ENCODE measurements at regions not wholly inside any gene's neighbourhood (a gene's known extent, or its start where the extent isn't known, plus 50 kb on each side); places are given as distances from the start of the nearest gene placed in this dataset.

DNA sequence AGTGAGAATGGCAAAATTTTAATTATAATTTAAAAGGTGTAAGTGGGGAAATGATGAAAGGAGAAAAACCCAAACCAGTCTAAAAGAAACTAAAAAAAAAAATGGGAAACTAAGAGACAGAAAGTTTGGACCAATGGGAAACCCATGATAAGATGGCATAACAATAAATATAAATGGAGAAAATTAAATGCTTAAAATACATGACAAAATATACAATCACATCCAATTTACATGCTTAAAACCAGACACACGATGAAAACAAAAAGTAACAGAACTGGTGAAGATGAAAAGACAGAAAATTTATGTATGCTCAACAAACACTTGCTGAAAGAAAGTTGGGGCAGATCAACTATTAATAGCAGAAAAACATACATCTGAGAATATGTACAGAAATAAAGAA, 1471.1 kb downstream of the TBC1D22A start:
- no peak for DNase-seq (ENCODE audit: low read depth)

DNA sequence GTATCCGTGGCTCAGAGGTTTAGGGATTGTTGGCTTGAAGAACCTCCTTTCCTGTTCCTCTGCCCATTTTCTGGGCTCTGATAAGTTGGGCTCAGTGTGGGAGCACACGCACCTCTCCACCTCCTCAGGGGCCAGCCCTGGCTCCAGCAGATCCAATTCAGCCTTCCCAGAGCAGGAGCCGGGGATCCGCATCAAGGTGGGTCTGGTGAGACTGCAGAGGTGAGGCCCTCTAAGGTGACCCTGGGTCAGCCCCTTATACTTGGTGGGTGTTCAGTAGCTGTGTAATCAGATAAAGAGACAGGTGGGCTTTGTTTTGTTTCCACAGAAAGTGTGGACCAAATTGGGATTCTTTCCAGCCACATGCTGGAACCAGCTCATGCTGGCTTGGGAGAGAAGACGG, 1466.0 kb downstream of the TBC1D22A start:
- no peak for DNase-seq (ENCODE audit: low read depth)

DNA sequence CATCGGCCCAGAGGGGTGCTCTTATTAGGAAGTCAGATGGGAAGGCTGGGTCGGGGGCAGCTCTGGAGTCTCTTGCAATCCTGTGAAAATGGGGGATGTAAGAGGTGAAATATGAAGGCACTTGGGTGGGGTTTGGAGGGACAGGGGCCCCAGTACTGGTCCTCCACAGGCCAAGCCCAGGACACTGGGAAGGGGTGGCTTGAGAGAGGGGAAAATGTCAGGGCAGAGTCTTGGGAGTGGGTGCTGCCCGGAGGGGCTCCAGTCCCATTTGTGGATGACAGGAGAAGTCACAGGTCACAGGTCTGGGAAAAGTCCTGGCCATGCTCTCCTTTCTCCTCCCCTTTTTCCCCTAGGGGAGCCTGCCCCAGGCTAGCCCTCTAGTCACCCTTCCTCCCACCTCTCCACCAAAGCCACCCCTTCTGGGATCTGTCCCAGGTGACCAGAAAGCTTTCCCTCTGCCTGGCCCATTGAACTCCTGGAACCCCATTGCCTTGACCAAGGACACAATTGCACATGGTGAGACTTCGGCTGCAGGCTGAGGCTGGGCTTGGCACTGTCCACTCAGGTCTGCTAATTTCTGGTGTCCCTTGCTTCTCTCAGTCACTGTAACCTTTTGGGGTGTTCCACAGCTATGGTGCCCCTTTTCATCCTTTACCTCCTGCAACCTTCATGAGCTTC, 1465.0 kb downstream of the TBC1D22A start:
- DNase-seq (ENCODE audit: low read depth), result no peak

DNA sequence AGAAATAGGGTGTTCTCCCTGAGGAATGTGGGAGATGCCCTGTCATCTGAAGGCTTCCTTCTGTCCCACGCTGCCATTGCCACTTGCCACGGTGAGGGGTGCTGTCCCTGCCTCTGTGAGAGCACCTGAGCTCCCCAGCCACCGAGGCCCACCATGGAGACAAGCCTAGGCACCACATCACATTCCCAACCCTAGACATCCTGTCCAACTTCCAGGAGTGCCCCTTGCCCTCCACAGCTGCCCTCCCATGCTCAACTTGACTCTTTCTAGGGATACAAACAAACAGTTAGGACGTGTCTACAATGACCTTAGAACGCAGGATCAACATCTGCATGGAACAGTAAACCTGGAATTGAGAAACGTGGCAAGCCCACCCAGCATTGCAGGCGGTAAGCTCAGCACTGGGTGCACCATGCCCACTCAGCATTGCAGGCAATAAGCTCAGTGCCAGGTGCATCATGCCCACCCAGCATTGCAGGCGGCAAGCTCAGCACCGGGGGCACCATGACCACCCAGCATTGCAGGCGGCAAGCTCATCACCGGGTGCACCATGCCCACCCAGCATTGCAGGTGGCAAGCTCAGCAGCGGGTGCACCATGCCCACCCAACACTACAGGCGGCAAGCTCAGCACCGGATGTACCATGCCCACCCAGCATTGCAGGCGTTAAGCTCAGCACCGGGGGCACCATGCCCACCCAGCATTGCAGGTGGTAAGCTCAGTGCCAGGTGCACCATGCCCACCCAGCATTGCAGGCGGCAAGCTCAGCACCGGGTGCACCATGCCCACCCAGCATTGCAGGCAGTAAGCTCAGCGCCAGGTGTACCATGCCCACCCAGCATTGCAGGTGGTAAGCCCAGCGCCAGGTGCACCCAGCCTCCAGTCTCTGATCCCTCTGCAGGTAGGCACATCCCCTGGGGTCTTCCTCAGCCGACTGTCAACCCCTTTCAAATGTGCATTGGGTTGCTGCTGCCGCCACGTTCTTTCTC, 1463.9 kb downstream of the TBC1D22A start:
- DNase-seq (ENCODE audit: low read depth), result no peak

DNA sequence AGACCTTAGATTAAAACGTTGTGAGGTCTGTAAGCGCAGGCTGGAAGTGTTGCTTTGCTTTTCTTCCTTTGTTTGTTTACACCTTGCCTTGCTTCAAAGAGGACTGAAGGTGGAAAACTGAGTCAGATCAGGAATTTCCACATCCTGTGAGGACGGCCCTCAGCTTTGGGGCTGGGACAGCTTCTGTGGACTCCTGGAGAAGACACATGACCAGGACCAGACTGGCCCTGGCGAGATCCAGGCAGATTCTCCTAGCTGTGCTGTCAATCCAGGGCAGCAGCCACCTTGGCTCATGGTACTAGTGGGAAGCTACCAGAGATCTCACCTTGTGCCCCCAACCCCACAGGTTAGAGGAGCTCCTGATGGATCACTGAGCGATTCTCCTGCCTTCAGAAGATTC, 1461.9 kb downstream of the TBC1D22A start:
- DNase-seq (ENCODE audit: low read depth), result no peak

DNA sequence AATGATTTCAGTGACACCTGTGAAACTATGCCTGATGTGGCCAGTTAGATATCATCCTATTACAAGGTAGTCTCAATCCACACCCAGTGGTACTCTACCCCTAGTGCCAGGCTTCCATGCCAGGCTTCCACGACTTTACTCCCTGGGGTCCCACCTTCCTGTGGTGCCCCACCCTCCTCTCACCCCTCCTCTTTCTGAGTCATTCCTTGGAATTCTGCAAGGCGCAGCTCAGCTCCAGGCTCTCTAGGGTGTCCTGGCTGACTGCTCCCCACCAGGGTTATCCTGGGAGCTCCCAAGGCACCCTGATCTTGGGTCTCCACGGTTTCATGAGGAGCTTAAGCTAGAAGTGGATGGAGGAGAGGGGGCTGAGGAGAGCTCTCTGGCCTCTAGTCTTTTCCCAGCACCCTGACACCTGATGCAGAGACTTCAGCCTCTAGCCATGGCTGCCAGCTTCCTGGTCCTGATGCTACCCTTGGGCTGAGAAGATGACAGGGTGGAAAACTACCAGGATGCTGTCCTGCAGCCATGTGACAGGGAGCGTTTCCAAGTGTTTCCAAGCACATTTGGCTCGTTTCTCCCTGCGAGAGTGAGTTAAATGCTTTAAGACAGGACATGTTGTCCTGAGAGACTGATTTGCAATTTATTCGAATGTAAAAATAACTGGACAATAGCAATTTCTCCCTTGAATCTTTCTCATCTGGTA, 1461.2 kb downstream of the TBC1D22A start:
- no peak for DNase-seq (ENCODE audit: low read depth)

DNA sequence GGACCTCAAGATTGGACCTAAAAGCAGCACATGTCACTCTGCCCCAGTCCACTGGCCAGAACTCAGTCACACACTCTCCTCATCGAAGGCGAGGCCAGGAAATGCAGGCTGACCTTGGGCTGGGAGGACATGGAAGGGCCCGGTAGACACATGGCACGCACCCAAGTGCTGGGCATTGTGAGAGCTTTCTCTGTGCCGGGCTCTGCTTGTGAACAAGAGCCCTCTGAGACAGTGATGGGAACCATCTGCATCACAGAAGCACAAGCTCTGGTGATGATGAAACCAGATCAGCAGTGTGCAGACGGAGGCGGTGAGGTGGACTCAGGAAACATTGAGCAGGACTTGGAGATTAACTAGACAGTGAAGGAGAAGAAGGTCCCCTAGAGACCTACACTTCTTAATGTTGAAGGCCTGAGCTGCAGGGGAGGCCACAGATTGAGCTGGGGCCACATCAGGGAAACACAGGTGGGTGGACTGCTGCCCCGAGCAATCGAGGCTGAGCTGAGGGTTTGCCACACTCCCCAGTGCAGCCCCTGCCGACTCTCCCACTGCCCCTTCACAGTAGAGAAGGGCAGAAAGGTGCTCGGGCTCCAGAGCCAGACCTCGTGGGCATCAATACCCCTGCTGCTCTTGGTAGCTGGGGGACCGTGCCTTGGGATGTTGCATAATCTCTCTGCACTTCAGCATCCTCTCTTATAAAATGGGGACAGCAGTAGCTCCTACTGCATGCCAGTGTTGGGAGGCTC, 1460.5 kb downstream of the TBC1D22A start:
- DNase-seq (ENCODE audit: low read depth), result no peak

DNA sequence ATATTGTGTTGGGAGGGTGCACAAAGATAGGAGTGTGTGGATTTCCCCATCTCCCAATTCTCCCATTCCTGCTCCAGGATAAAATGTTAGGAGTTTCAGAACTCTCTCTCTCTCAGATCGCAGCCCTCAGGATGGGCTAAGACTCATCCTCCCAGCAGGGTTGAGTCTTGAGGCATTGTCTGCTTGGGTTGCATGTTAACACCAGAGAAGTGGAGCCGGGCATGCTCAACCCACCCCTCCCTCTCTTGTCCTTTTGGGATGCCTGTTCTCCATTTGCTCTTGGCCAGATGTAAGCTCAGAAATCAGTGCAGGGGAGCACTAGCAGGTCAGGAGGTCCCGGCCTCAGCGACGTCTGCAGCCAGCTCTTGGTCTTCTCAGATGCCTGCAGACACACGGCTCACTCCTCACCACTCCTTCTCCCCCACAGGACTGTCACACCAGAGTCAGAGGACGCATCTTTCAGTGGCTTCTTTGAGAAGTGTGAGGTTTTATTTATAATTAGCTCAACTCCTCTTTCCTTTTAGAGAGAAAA, 1456.5 kb downstream of the TBC1D22A start:
- DNase-seq (ENCODE audit: low read depth), result no peak

DNA sequence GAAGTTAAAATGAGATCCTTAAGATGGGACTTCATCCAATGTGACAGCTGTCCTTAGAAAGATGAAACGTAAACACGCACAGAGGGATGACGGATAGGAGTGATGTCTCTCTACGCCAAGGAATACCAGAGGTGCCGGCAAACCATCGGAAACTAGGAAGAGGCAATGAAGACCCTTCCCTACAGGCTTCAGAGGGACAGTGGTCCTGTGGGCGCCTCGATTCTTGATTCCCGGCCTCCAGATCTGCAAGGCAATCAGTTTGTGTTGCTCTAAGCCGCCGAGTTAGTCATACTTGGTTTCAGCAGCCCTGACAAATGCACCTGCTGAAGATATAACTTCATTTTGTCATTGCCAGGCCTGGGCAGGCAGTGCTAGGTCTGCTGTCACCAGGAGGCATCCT, 1455.1 kb downstream of the TBC1D22A start:
- DNase-seq (ENCODE audit: low read depth), result no peak

DNA sequence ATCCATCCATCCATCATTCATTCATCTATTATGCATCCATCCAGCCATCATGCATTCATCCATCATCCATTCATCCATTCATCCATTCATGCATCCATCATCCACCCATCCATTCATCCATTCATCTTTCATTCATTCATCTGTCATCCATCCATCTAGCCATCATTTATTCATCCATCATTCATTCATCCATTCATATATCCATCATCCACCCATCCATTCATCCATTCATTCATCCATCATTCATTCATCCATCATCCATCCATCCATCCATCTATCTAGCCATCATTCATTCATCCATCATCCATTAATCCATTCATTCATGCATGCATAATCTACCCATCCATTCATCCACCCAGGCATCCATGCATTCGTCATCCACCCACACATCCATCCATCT, 1450.3 kb downstream of the TBC1D22A start:
- no peak for DNase-seq (ENCODE audit: low read depth)

DNA sequence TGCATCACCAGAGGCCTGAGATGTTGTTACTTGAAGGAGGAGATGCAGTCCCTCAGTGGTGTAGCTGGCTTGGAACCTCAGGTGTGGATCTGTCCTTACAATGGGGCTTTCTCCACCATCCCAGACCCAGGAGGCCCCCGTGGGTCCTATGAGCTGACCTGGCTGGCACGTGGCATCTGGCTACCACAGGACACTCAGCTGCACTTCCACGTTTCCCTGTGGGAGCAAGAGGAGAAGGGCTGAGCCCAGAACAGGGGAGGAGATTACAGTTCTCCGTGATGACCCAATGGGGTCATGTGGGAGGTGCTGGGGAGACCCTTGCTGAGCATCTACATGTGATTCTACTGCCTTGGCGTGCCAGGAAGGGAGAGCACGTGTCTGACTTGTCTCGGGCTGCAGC, 1448.4 kb downstream of the TBC1D22A start:
- DNase-seq (ENCODE audit: low read depth), result no peak

DNA sequence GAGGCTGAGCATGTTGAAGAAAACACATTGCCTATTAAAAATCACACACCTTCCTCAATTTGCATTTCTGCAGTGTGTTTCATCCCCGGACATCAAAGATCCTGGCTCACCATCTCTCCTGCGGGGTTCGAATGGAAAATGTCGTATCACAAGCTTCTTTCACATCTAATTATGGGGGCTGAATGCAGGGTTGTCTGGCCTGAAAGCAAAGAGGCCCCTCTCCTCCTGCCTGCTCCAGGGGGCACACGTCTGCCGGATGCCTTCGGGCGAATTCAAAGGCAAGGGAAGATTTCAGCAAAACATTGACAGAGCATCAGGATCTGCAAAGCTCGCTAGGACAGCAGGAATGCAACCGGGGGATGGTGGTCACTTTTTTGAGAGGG, 1447.7 kb downstream of the TBC1D22A start:
- DNase-seq (ENCODE audit: low read depth), result no peak

DNA sequence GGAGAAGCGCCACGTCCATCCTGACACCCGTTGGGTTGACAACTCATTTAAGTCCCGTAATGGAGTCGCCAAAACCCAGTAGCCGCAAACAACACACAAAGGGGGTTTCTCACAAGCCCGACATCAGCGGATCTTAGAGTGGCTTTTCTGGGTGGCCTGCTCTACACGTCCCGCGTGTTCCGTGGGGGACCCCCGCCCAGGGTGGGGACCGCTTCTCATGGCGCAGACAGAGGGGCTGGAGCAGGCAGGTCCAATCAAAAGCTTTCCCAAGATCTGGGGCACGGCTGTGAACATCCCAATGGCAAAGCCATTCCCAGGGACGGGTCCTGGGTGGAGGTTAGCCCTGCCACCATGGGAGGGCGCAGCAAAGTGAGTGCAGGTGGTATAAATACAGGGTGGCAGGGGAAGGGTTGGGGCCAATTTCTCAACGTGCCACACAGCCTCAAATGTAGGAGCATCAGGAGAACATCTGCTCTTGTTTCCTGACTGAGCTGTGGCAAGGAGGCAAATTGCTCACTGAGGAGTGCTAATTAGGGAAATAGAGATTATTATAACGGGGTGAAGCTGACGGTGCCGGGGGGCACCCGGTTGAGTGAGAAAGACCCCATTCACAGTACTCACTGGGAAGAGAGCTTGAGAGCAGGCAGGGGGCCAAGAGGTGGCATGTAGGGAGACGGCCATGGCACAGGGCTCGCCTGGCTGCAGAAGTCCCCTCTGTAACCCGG, 1447.2 kb downstream of the TBC1D22A start:
- no peak for DNase-seq (ENCODE audit: low read depth)

DNA sequence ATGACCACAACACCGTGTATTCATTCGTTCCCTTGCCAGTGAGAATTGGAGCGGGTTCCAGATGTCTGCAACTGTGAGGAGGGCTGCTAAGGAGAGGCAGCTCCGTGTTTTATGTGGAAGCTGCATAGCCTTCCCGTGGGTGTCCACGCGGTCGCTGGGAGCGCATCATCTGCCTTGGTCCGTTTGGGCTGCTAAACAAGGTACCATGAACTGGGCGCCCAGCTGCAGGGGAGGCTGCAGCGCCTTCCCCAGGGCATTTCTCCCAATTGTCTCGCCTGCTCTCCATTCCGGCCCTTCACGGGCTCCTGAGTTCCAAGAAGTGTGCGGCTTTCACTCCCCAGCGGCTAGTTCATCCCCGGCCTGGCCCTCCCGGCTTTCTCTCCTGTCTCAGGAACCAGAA, 1446.4 kb downstream of the TBC1D22A start:
- DNase-seq (ENCODE audit: low read depth), result no peak

DNA sequence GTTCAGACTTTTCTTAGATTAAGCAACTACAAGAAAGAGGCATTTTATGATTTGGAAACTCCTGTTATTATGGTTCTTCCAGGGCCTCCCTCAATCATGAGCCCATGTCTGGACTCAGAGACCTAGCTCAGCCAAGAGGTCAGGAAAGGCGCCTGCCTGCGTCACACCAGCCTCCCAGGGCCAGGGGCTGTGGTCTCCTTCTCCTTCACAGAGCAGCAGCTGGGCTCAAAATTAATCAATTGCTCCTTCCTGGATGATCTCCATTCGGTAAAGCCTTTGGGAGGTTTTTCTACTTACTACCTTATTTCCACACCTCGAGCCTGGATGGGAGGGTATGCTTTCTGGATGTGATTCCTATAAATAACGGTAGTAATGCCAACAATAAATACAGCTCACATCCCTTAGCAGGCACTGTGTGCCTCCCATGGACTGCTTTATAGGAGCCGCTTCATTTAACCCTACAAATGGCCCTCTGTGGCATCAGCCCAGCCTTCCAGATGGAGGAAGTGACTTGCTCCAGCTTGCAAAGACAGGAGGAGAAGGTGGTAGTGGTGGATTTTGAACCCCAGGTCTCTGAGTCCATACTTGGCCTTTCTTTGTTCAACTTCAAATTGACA, 1445.6 kb downstream of the TBC1D22A start:
- DNase-seq (ENCODE audit: low read depth), result no peak

DNA sequence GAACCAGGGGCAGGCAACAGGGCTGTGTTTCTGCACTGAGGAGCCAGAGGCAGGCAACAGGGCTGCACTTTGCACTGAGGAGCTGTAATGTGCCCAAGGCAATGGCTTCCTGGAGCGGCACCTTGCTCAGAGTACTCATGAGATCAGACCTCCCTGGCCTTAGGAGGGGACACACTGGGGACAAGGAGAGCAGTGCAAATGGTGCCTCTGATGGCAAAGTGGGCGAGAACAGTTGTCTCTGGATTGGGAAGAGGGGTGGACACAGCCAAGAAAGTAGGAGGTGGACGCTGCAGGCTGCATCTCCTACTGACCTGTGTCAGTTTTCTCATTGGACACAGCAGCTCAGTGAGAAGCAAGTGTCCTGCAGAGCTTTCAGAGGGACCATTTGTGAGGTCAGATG, 1443.3 kb downstream of the TBC1D22A start:
- no peak for DNase-seq (ENCODE audit: low read depth)

DNA sequence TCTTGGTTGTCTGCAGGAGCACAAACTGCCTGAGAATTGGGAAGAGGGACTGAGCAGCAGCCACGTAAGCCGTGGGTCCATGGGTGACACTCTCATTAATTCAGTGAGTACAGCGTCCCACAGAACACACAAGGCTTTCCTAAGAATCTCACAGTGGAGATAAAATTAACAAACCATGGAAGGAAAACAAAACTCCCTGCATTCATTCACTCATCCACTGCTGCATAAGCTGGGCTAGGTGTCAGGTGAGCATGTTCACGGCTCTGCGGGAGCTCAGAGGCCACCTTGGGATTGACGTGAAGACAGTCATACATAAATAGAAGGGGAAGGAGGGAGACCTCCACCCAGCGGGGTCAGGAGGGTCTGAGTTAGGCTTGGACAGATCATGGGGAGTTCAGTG, 1442.7 kb downstream of the TBC1D22A start:
- DNase-seq (ENCODE audit: low read depth), result no peak

DNA sequence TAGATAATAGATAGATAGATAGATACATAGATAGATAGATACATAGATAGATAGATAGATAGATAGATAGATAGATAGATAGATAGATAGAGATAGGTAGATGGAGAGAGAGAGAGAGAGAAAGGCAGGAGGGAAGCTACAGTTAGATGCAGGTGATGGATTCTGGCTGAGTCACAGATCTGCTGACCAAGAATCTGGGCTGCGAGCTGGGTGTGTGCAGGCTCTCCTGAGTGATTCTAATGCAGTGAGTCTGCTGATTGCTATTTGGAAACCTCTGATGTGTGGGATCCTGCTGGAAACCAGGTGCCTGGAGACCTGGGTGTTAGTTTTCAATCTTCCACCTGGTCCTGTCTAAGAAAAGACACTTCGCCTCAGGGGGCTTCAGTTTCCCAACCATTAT, 1441.8 kb downstream of the TBC1D22A start:
- no peak for DNase-seq (ENCODE audit: low read depth)

DNA sequence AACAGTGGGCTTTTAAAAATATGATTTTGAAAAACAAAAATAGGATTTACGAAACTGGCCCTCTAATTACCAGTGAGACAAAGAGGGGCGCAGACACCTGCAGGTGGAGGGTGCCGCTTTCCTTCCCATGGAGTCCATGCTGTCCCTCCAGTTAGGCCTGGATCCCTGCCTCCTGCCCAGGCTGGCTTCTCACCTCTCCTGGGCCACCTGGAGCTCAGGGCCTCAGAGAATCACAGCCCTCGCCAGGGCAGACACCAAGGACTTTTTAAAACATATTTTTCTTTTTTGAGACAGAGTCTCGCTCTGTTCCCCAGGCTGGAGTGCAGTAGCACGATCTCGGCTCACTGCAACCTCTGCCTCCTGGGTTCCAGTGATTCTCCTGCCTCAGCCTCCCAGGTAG, 1437.2 kb downstream of the TBC1D22A start:
- DNase-seq (ENCODE audit: low read depth), result no peak

All from HS-5 (cell line).